ENCODE measurements at regions not wholly inside any gene's neighbourhood (a gene's known extent, or its start where the extent isn't known, plus 50 kb on each side); places are given as distances from the start of the nearest gene placed in this dataset.

DNA sequence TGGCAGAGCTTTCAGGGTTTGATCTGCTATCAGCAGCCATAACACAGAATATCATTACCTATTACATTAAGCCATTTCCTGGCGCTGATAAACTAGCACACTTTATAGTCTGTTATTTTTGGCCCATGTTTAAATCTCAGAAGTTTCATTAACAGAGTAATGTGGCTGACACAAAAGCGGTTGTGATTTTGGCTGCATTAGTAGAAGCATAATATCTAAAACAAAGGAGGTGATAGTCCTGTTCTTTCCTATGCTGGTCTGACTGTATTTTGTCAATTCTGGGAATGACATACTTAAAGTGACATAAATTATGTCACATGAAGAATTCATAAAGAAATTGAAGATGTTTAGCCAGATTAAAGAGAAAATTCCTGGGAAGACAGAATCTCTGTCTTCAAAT lies 151.3 kb upstream of the KCND3 start:
- H3K27me3 ChIP-seq (ENCODE audit: control insufficient read depth in 2 of 2, insufficient read depth in 2 of 2, low read length in 2 of 2), result peaks cover 0 to 4% of the 10 kb centered on the region in 2 experiments; a peak in 1 of 5 replicates
- POLR2A ChIA-PET, result interaction anchor here (1.2 kb wide), 1 partner anchor 22 kb away, joined by 3 read pairs; no protein-coding TSS in a partner anchor
- in situ Hi-C loops (cut with MboI), result no loop called here

DNA sequence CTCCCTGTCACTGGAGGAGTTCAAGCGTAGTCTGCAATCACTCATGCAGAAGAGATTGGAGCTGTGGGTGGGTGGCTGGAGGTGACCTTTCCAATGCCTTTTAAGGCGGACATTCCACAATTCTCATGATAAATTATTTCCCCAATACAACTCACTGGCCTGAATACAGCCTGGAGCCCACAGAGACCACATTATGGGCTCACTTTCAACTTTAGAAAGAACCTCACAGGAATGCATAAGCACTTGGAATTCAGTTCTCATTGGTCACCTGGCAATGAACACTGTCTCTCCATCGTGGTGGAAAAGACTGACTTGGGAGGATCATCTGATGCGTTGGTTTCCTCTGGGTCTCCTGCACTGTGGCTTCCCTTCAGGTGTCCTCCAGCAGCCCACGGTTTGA lies 151.8 kb upstream of the KCND3 start:
- ATAC-seq, result no peak
- no peaks in the 10 kb centered on the region for H3K79me2 ChIP-seq (ENCODE audit: control insufficient read depth, insufficient read depth, low read length)
- WGBS (ENCODE audit: insufficient coverage, low coverage, missing lambda C conversion rate), result 0% methylated on average over 5 of the region's 5 CpGs
- H3K27ac ChIP-seq (ENCODE audit: extremely low read depth, low read depth, low read length), result no peak overlapping the region
- ChIA-PET CTCF (ENCODE audit: low intra/inter-chr PET ratio) (no interaction called here), POLR2A (interaction anchor here (1.2 kb wide), 1 partner anchor 22 kb away, joined by 3 read pairs; no protein-coding TSS in a partner anchor)
- no peak overlapping the region for H3K4me3 ChIP-seq
- no peaks in the 10 kb centered on the region for H3K4me1 ChIP-seq (replicated peaks in 1 of 2; ENCODE audit: control insufficient read depth in 2 of 2, insufficient read depth in 2 of 2, low read length in 2 of 2)
- H3K36me3 ChIP-seq (ENCODE audit: control insufficient read depth, insufficient read depth, low read length), result no peaks in the 10 kb centered on the region
- no peak for FAIRE-seq
- H3K9me3 ChIP-seq (replicated peaks; ENCODE audit: control insufficient read depth, insufficient read depth, low read depth, low read length), result no peaks in the 10 kb centered on the region
- intact Hi-C loops (cut with micrococcal nuclease) (no loop called here), in situ Hi-C loops (cut with MboI) (no loop called here)
- no peak for DNase-seq (ENCODE audit: extremely low read depth in 1 of 4, low spot score in 3 of 4)
- peaks cover 0 to 4% of the 10 kb centered on the region in 2 experiments; a peak in 1 of 5 replicates for H3K27me3 ChIP-seq (ENCODE audit: control insufficient read depth in 2 of 2, insufficient read depth in 2 of 2, low read length in 2 of 2)
- no peaks in the 10 kb centered on the region for H3K9me1 ChIP-seq (ENCODE audit: control insufficient read depth, insufficient read depth, low read length)
- H4K20me1 ChIP-seq (replicated peaks; ENCODE audit: control insufficient read depth, insufficient read depth, low read length), result no peaks in the 10 kb centered on the region; the same call in 1 of the 2 replicates
- no peak overlapping the region for H3K4me2 ChIP-seq (ENCODE audit: insufficient read depth, low read length)
- H2AFZ ChIP-seq (ENCODE audit: low read depth, low read length), result no peak overlapping the region
- no peak overlapping the region for H3K9ac ChIP-seq (ENCODE audit: insufficient read depth in 1 of 2, low read depth in 2 of 2, low read length in 2 of 2)
- BruUV-seq (replicated peaks), result no TSS peak
- TF ChIP-seq ZNF75A (CRISPR knock-in tag; IDR thresholded peaks at IDR 0.05) (no peak), GABPA (tag; conservative IDR thresholded peaks at IDR 0.05; ENCODE audit: low read depth) (no peak), PRPF4 (IDR thresholded peaks at IDR 0.05; ENCODE audit: insufficient read depth, low read depth, low read length, poor library complexity, severe bottlenecking) (no peak), NCOA2 (IDR thresholded peaks at IDR 0.05; ENCODE audit: partially characterized antibody in 2 of 2) (no peak), ZSCAN32 (CRISPR knock-in tag; IDR thresholded peaks at IDR 0.05) (no peak), TARDBP (IDR thresholded peaks at IDR 0.05) (no peak), ZNF785 (CRISPR knock-in tag; IDR thresholded peaks at IDR 0.05) (no peak), ZFP36 (IDR thresholded peaks at IDR 0.05; ENCODE audit: low read depth, low read length, partially characterized antibody) (no peak), PTTG1 (tag; IDR thresholded peaks at IDR 0.05; ENCODE audit: low read depth) (no peak), SIRT6 (IDR thresholded peaks at IDR 0.05; ENCODE audit: low read depth, low read length) (no peak), SMAD1 (IDR thresholded peaks at IDR 0.05; ENCODE audit: low read depth, low read length, partially characterized antibody) (no peak), ESRRB (CRISPR knock-in tag; IDR thresholded peaks at IDR 0.05; ENCODE audit: borderline replicate concordance) (no peak), TOE1 (IDR thresholded peaks at IDR 0.05; ENCODE audit: borderline replicate concordance) (no peak), TOE1 (CRISPR knock-in tag; IDR thresholded peaks at IDR 0.05; ENCODE audit: borderline replicate concordance, low read depth) (no peak), RBM17 (IDR thresholded peaks at IDR 0.05; ENCODE audit: borderline replicate concordance, low read depth, low read length) (no peak)

More for the DNA sequence above, 151.3 kb upstream of the KCND3 start:
- no peaks in the 10 kb centered on the region; the same call in 1 of the 2 replicates for H4K20me1 ChIP-seq (replicated peaks; ENCODE audit: control insufficient read depth, insufficient read depth, low read length)
- H3K36me3 ChIP-seq (ENCODE audit: control insufficient read depth, insufficient read depth, low read length), result no peaks in the 10 kb centered on the region
- no peak overlapping the region for H3K27ac ChIP-seq (ENCODE audit: extremely low read depth, low read depth, low read length)
- no peak overlapping the region for H3K4me3 ChIP-seq
- no peak overlapping the region for H3K4me2 ChIP-seq (ENCODE audit: insufficient read depth, low read length)
- no peaks in the 10 kb centered on the region for H3K4me1 ChIP-seq (replicated peaks in 1 of 2; ENCODE audit: control insufficient read depth in 2 of 2, insufficient read depth in 2 of 2, low read length in 2 of 2)
- ATAC-seq (no peak), FAIRE-seq (no peak), DNase-seq (ENCODE audit: extremely low read depth in 1 of 4, low spot score in 3 of 4) (no peak)
- no peak overlapping the region for H2AFZ ChIP-seq (ENCODE audit: low read depth, low read length)
- BruUV-seq (replicated peaks), result no TSS peak
- H3K79me2 ChIP-seq (ENCODE audit: control insufficient read depth, insufficient read depth, low read length), result no peaks in the 10 kb centered on the region
- H3K9ac ChIP-seq (ENCODE audit: insufficient read depth in 1 of 2, low read depth in 2 of 2, low read length in 2 of 2), result no peak overlapping the region
- no peaks in the 10 kb centered on the region for H3K9me1 ChIP-seq (ENCODE audit: control insufficient read depth, insufficient read depth, low read length)
- WGBS (ENCODE audit: insufficient coverage, low coverage, missing lambda C conversion rate), result 2% methylated on average over 2 of the region's 2 CpGs
- no peaks in the 10 kb centered on the region for H3K9me3 ChIP-seq (replicated peaks; ENCODE audit: control insufficient read depth, insufficient read depth, low read depth, low read length)
- TF ChIP-seq RBBP5 (IDR thresholded peaks at IDR 0.05; ENCODE audit: borderline replicate concordance, insufficient read depth, low read length, poor library complexity, severe bottlenecking) (no peak), RBM25 (IDR thresholded peaks at IDR 0.05; ENCODE audit: low read depth, low read length, severe bottlenecking) (peak; percentile 45)
- CTCF ChIA-PET (ENCODE audit: low intra/inter-chr PET ratio), result no interaction called here
- intact Hi-C loops (cut with micrococcal nuclease), result no loop called here

All from K562 (cell line).